ENCODE measurements at regions not wholly inside any gene's neighbourhood (a gene's known extent, or its start where the extent isn't known, plus 50 kb on each side); places are given as distances from the start of the nearest gene placed in this dataset.

DNA sequence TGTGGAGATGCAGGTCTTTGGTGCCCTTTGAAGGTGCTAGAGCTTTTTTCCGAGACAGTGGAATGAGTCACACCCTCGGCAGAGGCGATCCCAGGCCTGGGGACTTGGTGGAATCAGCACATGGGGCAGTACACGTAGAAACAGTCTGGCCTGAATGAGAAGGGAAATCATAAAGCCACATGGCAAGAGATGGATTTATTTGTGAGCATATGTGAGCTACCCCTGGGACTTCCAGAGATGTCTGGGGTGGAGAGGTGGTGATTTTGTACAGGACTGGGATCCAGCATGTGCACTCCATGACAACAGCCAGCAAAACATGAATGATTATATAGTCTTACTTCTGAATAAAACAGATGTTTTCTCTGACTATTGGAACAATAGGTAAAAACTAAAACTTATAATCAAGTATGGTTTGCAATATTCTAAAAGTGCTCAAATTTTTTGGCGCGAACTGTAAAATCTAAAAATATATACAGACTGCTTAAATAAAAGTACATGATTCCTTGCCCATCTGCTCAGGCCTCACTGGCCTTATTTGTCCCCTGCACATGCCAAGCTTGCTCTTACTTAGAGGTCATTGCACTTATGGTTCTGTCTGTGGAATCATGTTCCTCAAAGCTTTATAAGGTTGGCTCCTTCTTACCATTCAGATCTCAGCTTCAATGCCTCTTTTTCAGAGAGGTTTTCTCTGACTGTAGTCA lies 54.7 kb upstream of the SMARCA2 start:
- DNase-seq (ENCODE audit: low spot score) = no peak

DNA sequence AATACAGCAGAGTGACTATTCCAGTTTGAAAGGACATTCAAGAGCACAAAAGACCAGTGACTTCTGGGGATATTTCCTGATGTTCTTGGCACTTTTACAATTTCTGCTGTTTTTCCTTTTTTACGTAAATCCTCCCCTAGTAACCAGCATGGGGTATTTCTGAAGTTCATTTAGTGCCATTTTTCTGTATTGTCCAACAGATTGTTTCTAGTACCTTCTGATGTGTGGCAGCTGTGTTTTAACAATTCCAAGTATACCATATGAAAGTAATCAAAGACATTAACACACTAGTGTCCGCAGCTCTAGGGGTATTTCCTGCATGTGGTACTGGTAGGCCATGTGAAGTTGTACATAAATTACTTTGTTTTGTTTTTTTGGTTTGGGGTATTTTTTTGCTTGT lies 53.0 kb upstream of the SMARCA2 start:
- no peak for DNase-seq (ENCODE audit: low spot score)

DNA sequence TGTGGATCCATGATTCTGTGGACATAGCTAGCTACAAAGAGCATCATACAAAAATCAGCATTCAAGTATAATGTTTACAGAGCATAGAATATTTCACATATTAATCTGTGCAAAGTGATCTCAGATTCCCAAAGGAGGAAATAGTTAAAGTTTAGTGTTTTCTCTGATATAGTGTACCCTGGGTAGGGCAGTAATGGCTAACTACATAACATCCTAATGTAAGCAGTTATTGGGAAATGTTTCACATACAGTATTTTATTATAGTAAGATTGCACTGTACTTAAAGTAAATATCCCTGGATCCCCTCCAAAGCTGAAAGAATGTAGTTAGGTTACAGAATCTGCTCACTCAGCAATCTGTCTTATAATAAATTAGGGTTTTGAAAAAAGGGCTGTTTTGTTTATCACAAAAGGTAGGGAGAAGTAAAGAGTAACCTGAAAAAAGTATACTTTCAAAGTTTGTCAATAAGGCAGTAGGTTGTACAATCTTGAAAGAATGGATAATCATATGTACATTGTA lies 52.5 kb upstream of the SMARCA2 start:
- DNase-seq (ENCODE audit: low spot score) = no peak

DNA sequence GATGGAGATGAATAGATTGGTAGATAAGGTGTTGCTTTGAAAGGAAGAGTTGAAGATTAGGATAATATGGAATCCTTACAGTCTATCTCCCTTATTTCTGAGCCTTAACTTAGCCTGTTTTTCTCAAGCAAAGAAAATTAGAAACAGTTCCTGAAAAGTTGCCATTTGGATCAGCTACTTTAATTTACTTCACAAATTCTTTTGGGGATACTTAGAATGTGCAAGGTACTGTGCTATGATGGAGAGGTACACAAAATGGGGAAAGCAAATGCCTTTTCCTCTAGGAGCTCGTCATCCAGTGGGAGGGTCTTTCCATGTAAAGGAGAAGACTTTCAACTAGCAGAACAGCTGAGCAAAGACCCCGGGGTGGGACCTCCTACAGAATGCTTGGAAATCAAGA lies 51.1 kb upstream of the SMARCA2 start:
- DNase-seq (ENCODE audit: low spot score) = no peak
